ENCODE measurements at regions not wholly inside any gene's neighbourhood (a gene's known extent, or its start where the extent isn't known, plus 50 kb on each side); places are given as distances from the start of the nearest gene placed in this dataset.

GRCh38 chr2:107597507-107597906, 229.2 kb upstream of the RGPD4 start:
- intact Hi-C loops (cut with micrococcal nuclease) (no loop called here), in situ Hi-C loops (cut with MboI) (loop anchor here (25.0 kb wide), 1 partner anchor 215 kb away; no protein-coding TSS in a partner anchor)
- FAIRE-seq (no peak), DNase-seq (ENCODE audit: extremely low read depth in 1 of 4, low spot score in 3 of 4) (no peak), ATAC-seq (no peak)
- ChIA-PET CTCF (ENCODE audit: low intra/inter-chr PET ratio) (no interaction called here), POLR2A (no interaction called here)
- Histone ChIP-seq H3K36me3 (ENCODE audit: control insufficient read depth, insufficient read depth, low read length) (no peaks in the 10 kb centered on the region), H3K9me1 (ENCODE audit: control insufficient read depth, insufficient read depth, low read length) (no peaks in the 10 kb centered on the region), H3K79me2 (ENCODE audit: control insufficient read depth, insufficient read depth, low read length) (no peaks in the 10 kb centered on the region), H2AFZ (ENCODE audit: low read depth, low read length) (no peak overlapping the region), H3K4me3 (no peak overlapping the region), H3K9ac (ENCODE audit: insufficient read depth in 1 of 2, low read depth in 2 of 2, low read length in 2 of 2) (no peak overlapping the region), H3K27me3 (ENCODE audit: control insufficient read depth in 2 of 2, insufficient read depth in 2 of 2, low read length in 2 of 2) (no peaks in the 10 kb centered on the region), H3K27ac (ENCODE audit: extremely low read depth, low read depth, low read length) (no peak overlapping the region), H3K4me2 (ENCODE audit: insufficient read depth, low read length) (no peak overlapping the region), H4K20me1 (replicated peaks; ENCODE audit: control insufficient read depth, insufficient read depth, low read length) (no peaks in the 10 kb centered on the region), H3K4me1 (replicated peaks in 1 of 2; ENCODE audit: control insufficient read depth in 2 of 2, insufficient read depth in 2 of 2, low read length in 2 of 2) (no peaks in the 10 kb centered on the region), H3K9me3 (replicated peaks; ENCODE audit: control insufficient read depth, insufficient read depth, low read depth, low read length) (no peaks in the 10 kb centered on the region)
- no TSS peak for BruUV-seq (replicated peaks)
- TF ChIP-seq GTF2E2 (tag; IDR thresholded peaks at IDR 0.05), result no peak
- no peak for TF ChIP-seq HDAC3 (IDR thresholded peaks at IDR 0.05; ENCODE audit: borderline replicate concordance, partially characterized antibody)
- no peak for TF ChIP-seq IFI16 (CRISPR knock-in tag; IDR thresholded peaks at IDR 0.05)
- peak; percentile 29; the same call in 1 of the 2 replicates for TF ChIP-seq ATF3 (IDR thresholded peaks at IDR 0.05)
- TF ChIP-seq ATF3 (CRISPR knock-in tag; conservative IDR thresholded peaks at IDR 0.05), result no peak

GRCh38 chr2:107602801-107603200, 223.9 kb upstream of the RGPD4 start:
- H3K4me1 ChIP-seq (replicated peaks in 1 of 2; ENCODE audit: control insufficient read depth in 2 of 2, insufficient read depth in 2 of 2, low read length in 2 of 2), result no peaks in the 10 kb centered on the region
- no peak for TF ChIP-seq ZNF696 (CRISPR knock-in tag; conservative IDR thresholded peaks at IDR 0.05)
- no peak for TF ChIP-seq ZNF316 (IDR thresholded peaks at IDR 0.05)
- TF ChIP-seq U2AF1 (optimal IDR thresholded peaks at IDR 0.05; ENCODE audit: low read depth, low read length), result no peak
- no peak for TF ChIP-seq CCAR2 (IDR thresholded peaks at IDR 0.05; ENCODE audit: low read depth, low read length)
- TF ChIP-seq TFAM (CRISPR knock-in tag; conservative IDR thresholded peaks at IDR 0.05), result no peak
- TF ChIP-seq MXI1 (IDR thresholded peaks at IDR 0.05; ENCODE audit: low read depth, low read length), result no peak
- TF ChIP-seq ZNF3 (CRISPR knock-in tag; IDR thresholded peaks at IDR 0.05), result no peak
- TF ChIP-seq MECOM (CRISPR knock-in tag; IDR thresholded peaks at IDR 0.05), result no peak
- no peak for DNase-seq (ENCODE audit: extremely low read depth in 1 of 4, low spot score in 3 of 4)
- POLR2A ChIA-PET, result no interaction called here
- H4K20me1 ChIP-seq (replicated peaks; ENCODE audit: control insufficient read depth, insufficient read depth, low read length), result no peaks in the 10 kb centered on the region
- H2AFZ ChIP-seq (ENCODE audit: low read depth, low read length), result no peak overlapping the region
- WGBS (ENCODE audit: insufficient coverage, low coverage, missing lambda C conversion rate), result 0% methylated on average over 2 of the region's 2 CpGs
- FAIRE-seq, result no peak
- no peaks in the 10 kb centered on the region for H3K9me1 ChIP-seq (ENCODE audit: control insufficient read depth, insufficient read depth, low read length)
- no peak overlapping the region for H3K4me2 ChIP-seq (ENCODE audit: insufficient read depth, low read length)
- no peak overlapping the region for H3K4me3 ChIP-seq
- H3K79me2 ChIP-seq (ENCODE audit: control insufficient read depth, insufficient read depth, low read length), result no peaks in the 10 kb centered on the region
- intact Hi-C loops (cut with micrococcal nuclease) (no loop called here), in situ Hi-C loops (cut with MboI) (no loop called here)
- no TSS peak for BruUV-seq (replicated peaks)
- no peaks in the 10 kb centered on the region for H3K9me3 ChIP-seq (replicated peaks; ENCODE audit: control insufficient read depth, insufficient read depth, low read depth, low read length)
- no peak for ATAC-seq
- H3K36me3 ChIP-seq (ENCODE audit: control insufficient read depth, insufficient read depth, low read length), result no peaks in the 10 kb centered on the region
- no peaks in the 10 kb centered on the region for H3K27me3 ChIP-seq (ENCODE audit: control insufficient read depth in 2 of 2, insufficient read depth in 2 of 2, low read length in 2 of 2)
- no peak overlapping the region for H3K9ac ChIP-seq (ENCODE audit: insufficient read depth in 1 of 2, low read depth in 2 of 2, low read length in 2 of 2)
- no peak overlapping the region for H3K27ac ChIP-seq (ENCODE audit: extremely low read depth, low read depth, low read length)
- CTCF ChIA-PET (ENCODE audit: low intra/inter-chr PET ratio), result no interaction called here

Data from K562 (cell line).